Mesothelial cell of epicardium (in vitro differentiated cells): ENCODE measurements at regions not wholly inside any gene's neighbourhood (a gene's known extent, or its start where the extent isn't known, plus 50 kb on each side); places are given as distances from the start of the nearest gene placed in this dataset.

Experiments used
- DNase-seq, 2 experiments: peaks; one replicate each; pipeline ENCODE4 v3.0.0; 2021; ENCODE audit warnings: low spot score in 2 of 2; ENCODE audit not compliant: unreplicated experiment in 2 of 2
- H3K27ac Mint-ChIP-seq: 2 replicates; pipeline ENCODE4 v1.8.0; 2021; ENCODE audit warnings: mixed read lengths
- H3K27me3 Mint-ChIP-seq: 2 replicates; pipeline ENCODE4 v1.8.0; 2021; ENCODE audit warnings: low read depth, mixed read lengths
- H3K36me3 Mint-ChIP-seq: 2 replicates; pipeline ENCODE4 v1.8.0; 2021; ENCODE audit warnings: mixed read lengths
- H3K4me1 Mint-ChIP-seq: 2 replicates; pipeline ENCODE4 v1.8.0; 2021; ENCODE audit warnings: mixed read lengths
- H3K4me3 Mint-ChIP-seq: 2 replicates; pipeline ENCODE4 v1.8.0; 2021; ENCODE audit warnings: mild to moderate bottlenecking, moderate library complexity, mixed read lengths
- H3K9me3 Mint-ChIP-seq: 2 replicates; pipeline ENCODE4 v1.8.0; 2021; ENCODE audit warnings: mixed read lengths
- TF ChIP-seq, protein P1 (sequence below): fragments of 200-600 bp; sonication (generic); IDR thresholded peaks from one replicate; pipeline ENCODE4 v1.5.0; 2021; ENCODE audit warnings: antibody characterized with exemption; ENCODE audit not compliant: unreplicated experiment

DNA sequence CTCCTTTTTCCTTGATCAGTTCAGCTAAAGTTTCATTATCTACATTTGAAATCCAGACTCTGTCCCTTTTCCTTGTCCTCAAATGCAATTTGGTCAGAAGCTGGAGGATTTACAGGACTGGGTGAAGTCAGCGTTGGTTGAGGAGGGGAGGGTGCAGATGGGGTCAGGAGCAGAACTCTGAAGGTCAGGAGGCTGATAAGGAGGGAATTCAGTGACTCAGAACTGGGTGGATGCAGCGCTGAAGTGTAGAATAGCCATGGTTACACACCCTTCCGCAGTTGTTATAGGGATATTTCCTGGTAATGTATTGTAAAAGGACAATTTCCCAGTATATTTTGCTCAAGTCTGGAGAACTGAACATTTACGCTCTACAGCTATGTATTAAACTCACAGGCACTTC lies 133.1 kb upstream of the FOXA2 start:
- TF ChIP-seq, protein P1, sequence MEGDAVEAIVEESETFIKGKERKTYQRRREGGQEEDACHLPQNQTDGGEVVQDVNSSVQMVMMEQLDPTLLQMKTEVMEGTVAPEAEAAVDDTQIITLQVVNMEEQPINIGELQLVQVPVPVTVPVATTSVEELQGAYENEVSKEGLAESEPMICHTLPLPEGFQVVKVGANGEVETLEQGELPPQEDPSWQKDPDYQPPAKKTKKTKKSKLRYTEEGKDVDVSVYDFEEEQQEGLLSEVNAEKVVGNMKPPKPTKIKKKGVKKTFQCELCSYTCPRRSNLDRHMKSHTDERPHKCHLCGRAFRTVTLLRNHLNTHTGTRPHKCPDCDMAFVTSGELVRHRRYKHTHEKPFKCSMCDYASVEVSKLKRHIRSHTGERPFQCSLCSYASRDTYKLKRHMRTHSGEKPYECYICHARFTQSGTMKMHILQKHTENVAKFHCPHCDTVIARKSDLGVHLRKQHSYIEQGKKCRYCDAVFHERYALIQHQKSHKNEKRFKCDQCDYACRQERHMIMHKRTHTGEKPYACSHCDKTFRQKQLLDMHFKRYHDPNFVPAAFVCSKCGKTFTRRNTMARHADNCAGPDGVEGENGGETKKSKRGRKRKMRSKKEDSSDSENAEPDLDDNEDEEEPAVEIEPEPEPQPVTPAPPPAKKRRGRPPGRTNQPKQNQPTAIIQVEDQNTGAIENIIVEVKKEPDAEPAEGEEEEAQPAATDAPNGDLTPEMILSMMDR, result no peak
- DNase-seq, result no peak
- H3K36me3 Mint-ChIP-seq, result no peaks in the 10 kb centered on the region

DNA sequence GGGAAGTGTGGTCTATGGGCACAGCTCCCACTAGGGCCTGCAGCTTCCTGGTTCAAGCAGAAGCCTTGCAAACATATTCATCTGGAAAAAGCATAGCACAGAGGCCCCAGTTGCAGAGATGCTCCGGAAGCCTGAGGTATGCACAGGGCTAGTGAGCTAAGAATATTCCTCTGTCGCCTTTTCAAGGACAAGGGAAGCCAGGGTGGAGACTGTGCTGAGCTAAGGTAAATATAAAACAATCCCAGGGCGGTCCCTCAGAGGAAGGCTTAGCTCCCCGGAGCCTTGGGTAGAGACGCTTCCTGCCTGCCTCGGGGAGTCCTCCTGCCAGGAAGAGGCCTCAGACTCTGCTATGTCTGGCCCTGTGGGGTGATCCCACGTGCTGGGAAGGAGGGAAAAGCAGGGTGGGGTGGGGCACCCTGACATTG lies 134.8 kb upstream of the FOXA2 start:
- H3K9me3 Mint-ChIP-seq, result peaks cover under 1% of the 10 kb centered on the region

More for the DNA sequence above, 133.1 kb upstream of the FOXA2 start:
- Mint-ChIP-seq H3K27ac (no peak overlapping the region), H3K27me3 (peaks cover 20% of the 10 kb centered on the region), H3K4me3 (no peak overlapping the region), H3K9me3 (peaks cover 9% of the 10 kb centered on the region), H3K4me1 (no peaks in the 10 kb centered on the region)

DNA sequence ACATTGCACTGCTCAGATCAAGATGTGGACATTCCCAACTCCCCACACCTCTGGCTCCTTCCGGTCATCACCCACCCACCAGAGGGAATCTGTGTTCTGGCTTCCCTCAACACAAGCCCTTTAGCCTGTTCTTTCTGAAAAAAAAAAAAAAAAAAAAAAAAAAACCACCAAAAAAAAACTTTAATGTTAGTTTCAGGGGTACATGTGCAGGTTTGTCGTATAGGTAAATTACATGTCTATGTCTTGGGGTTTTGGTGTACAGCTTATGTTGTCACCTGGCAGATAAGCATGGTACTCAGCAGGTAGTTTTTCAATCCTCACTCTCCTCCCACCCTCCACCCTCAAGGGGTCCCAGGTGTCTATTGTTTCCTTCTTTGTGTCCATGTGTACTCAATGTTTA lies 135.8 kb upstream of the FOXA2 start:
- no peaks in the 10 kb centered on the region for H3K9me3 Mint-ChIP-seq
- H3K36me3 Mint-ChIP-seq, result no peaks in the 10 kb centered on the region
- TF ChIP-seq, protein P1, result no peak
- no peak for DNase-seq
- no peak overlapping the region for H3K4me3 Mint-ChIP-seq
- peaks cover 22% of the 10 kb centered on the region for H3K27me3 Mint-ChIP-seq
- no peaks in the 10 kb centered on the region for H3K4me1 Mint-ChIP-seq
- no peak overlapping the region for H3K27ac Mint-ChIP-seq

More for the DNA sequence above, 134.8 kb upstream of the FOXA2 start:
- Mint-ChIP-seq H3K4me3 (no peak overlapping the region), H3K36me3 (no peaks in the 10 kb centered on the region), H3K4me1 (no peaks in the 10 kb centered on the region), H3K27me3 (peaks cover 22% of the 10 kb centered on the region), H3K27ac (no peak overlapping the region)
- TF ChIP-seq, protein P1, result no peak
- no peak for DNase-seq

DNA sequence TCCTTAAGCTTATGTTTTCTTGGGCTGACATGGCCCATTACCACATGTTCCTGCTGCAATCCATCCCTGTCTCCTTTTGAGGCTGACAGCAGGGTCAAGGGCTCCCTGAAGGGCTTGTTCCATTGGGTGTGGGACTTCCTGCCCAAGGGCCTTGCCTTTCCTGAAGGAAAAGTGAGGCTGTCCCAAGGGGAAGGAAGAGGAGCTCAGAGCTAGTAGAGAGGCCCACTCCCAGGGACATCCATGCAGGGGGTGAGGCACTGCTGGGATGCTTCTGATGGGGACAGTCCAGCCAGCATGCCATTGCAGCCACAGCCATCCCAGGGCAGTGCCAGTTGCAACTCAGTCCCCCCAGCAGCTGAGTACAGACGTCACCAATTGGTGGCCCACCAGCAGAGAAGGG lies 138.4 kb upstream of the FOXA2 start:
- Mint-ChIP-seq H3K27me3 (peaks cover 24% of the 10 kb centered on the region), H3K9me3 (no peaks in the 10 kb centered on the region), H3K27ac (no peak overlapping the region), H3K4me1 (no peaks in the 10 kb centered on the region), H3K4me3 (no peak overlapping the region), H3K36me3 (no peaks in the 10 kb centered on the region)
- TF ChIP-seq, protein P1, result no peak
- no peak for DNase-seq

DNA sequence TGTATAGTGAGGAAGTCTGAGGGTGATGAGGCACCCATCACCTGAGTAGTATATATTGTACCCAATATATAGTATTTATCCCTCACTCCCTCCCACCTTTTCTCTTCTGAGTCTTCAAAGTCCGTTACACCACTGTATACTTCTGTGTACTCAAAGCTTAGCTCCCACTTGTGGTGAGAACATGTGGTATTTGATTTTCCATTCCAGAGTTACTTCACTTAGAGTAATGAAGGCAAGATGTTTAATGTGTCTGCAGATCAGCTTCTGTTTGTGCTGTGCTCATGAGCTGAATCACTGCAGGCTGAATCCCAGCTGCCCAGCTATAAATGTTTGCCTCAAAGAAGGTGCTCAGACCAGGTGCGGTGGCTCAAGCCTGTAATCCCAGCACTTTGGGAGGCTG lies 139.3 kb upstream of the FOXA2 start:
- Mint-ChIP-seq H3K27me3 (peaks cover 25% of the 10 kb centered on the region), H3K9me3 (no peaks in the 10 kb centered on the region), H3K27ac (no peak overlapping the region), H3K36me3 (no peaks in the 10 kb centered on the region), H3K4me3 (no peak overlapping the region), H3K4me1 (no peaks in the 10 kb centered on the region)
- DNase-seq, result no peak
- TF ChIP-seq, protein P1, result no peak

DNA sequence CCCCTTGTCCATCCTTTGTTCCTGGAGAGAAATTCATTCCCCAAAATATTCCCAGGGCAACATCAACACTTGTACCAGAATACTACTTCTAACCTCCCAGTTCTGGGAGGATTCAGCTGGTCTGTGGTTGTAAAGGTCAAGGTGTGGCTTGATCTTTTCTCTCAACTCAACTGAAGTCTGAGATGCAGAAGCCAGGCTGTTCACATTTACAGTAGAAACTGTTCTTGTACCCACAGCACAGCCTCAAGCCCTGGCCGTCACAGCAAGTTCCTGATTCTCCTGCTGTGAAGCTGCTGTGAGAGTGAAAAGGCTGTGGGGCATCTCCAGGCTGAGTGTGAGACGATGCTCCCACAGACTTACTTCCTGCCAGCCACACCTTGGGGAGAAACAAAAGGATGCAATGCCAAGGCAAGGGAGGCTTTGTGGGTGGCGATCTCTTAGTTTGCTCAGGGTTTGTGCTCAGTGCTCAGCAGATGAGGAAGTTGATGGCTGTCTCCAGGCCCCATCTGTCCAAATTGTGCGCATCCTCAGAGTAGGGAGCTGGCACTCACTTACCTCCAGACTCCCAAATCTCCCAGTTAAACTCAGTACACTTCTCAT lies 143.9 kb upstream of the FOXA2 start:
- TF ChIP-seq, protein P1, result no peak
- Mint-ChIP-seq H3K27ac (no peak overlapping the region), H3K36me3 (no peaks in the 10 kb centered on the region), H3K27me3 (peaks cover 35% of the 10 kb centered on the region), H3K4me3 (no peak overlapping the region), H3K9me3 (no peaks in the 10 kb centered on the region), H3K4me1 (no peaks in the 10 kb centered on the region)
- no peak for DNase-seq
